H7 (cell line): ENCODE measurements at regions not wholly inside any gene's neighbourhood (a gene's known extent, or its start where the extent isn't known, plus 50 kb on each side); places are given as distances from the start of the nearest gene placed in this dataset.

Experiments
- DNase-seq: peaks from one replicate; pipeline ENCODE4 v3.0.0; 2012
- H3K27me3 ChIP-seq: 2 replicates; pipeline ENCODE4 v1.6.0; 2011; ENCODE audit warnings: mild to moderate bottlenecking, low read length; ENCODE audit not compliant: control insufficient read depth, insufficient read depth
- H3K36me3 ChIP-seq: replicated peaks from 2 replicates; pipeline ENCODE4 v1.5.1; 2011; ENCODE audit warnings: low read length; ENCODE audit not compliant: control insufficient read depth, insufficient read depth
- H3K4me3 ChIP-seq: 2 replicates; pipeline ENCODE4 v1.5.1; 2011; ENCODE audit warnings: low read depth, mild to moderate bottlenecking, control low read depth, low read length, moderate library complexity; ENCODE audit not compliant: insufficient read depth

DNA sequence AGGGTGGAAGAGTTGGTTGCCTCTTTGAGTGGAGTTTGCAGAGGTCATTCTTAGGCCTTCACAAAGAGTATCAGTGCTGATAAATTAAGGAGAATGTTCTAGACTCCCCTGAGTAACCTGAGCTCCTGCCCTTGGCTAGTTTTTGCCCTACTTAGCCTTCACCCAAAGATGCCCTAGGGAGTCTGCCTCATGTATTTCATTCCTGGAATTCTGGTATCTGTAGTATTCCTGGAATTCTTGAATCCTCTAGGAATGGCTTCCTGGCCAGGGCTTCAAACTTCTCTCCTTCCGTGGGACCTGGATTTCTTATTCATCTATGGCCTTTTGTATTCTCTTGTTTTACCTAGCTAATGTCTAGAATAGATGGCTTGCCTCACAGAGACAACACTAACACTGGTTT is 701.1 kb downstream of the NOVA1 start:
- no peaks in the 10 kb centered on the region for H3K36me3 ChIP-seq
- no peak for DNase-seq
- H3K27me3 ChIP-seq = no peaks in the 10 kb centered on the region
- H3K4me3 ChIP-seq = no peak overlapping the region

DNA sequence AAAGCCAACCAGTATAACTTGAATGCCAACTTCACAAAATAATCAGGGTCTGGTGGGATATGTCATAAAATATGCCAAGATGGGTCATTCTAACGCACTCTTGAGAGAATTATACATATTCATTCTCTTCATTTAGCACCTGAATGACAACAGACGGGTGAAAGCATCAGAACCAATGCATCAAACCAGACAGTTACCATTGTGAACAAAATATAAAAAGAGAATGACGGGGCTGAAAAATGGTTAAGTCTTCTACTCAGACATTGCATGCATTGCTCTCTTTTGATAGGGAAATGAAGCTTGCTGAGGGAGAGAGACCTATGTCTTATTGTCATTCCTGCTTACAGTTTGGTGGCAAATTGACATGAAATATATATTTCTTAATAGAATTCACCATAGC is 702.1 kb downstream of the NOVA1 start:
- no peaks in the 10 kb centered on the region for H3K27me3 ChIP-seq
- DNase-seq = no peak

DNA sequence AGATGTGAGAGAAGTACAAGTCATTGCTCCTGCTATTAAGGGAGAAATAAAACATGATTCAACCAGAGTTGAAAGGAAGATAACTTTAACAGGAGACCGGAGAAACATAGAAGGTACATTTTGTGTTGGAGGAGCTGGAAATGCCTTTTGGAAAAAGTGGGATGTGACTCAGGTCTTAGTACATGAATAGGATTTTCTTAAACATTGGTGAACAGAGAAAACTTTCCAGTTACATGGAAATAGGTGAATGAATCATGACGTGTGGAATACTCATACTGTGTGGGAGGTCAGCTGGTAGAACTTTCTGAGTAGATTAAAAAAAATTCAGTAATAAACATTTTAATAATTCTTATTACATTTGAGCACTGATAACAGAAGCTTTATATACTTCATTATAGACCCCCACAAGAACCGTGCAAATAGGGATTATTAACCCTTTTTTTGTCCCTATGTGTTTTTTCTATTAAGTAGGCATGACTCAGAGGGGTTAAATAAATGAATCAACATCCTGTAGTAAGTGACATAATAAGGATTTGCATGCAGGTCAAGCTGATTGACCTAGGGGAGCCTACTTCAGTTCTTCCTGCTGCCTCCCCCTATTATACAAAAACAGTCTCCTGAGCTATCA is 710.5 kb downstream of the NOVA1 start:
- DNase-seq = no peak

More for the DNA sequence above, 702.1 kb downstream of the NOVA1 start:
- H3K36me3 ChIP-seq = no peaks in the 10 kb centered on the region
- H3K4me3 ChIP-seq = no peak overlapping the region

DNA sequence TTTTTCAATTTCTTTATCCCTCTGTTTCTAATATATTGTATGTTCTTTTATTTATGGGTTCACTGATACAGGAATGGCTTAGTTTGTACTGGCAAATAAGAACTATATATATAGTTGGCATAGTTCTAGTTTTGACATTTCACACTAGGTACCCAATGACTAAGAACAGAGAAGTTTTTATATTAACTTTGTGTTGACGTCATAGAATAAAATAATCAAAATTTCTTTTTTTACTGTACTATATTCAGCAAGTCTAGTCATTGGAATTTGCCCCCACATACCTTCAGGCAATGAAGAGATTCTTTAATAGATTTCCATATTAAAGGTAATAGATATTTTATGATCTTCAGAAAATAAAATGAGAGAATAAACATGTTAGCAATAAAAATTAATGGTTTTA is 713.2 kb downstream of the NOVA1 start:
- no peak for DNase-seq
- Histone ChIP-seq H3K36me3 (no peaks in the 10 kb centered on the region), H3K27me3 (no peaks in the 10 kb centered on the region), H3K4me3 (no peak overlapping the region)

More for the DNA sequence above, 710.5 kb downstream of the NOVA1 start:
- no peak overlapping the region for H3K4me3 ChIP-seq
- H3K27me3 ChIP-seq = no peaks in the 10 kb centered on the region
- H3K36me3 ChIP-seq = no peaks in the 10 kb centered on the region

DNA sequence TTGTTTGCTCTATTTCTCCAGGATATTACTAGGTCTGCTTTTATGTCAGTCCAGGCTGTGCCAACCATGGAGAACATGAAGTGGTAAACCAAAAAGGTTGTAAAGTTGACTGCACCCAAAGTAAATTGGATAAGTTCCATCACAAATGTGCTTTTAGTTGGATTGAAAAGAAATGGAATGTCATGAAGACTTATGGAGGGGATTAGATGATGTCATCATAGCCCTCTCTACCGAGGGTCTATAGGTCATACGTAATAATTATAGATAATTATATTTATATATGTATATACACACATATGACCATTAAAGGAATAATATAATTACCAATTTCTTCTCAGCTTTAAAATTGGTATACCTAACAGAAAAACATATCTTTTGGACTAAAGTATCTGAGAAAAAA is 714.9 kb downstream of the NOVA1 start:
- no peak for DNase-seq
- no peaks in the 10 kb centered on the region for H3K36me3 ChIP-seq
- H3K4me3 ChIP-seq = no peak overlapping the region
- H3K27me3 ChIP-seq = no peaks in the 10 kb centered on the region

DNA sequence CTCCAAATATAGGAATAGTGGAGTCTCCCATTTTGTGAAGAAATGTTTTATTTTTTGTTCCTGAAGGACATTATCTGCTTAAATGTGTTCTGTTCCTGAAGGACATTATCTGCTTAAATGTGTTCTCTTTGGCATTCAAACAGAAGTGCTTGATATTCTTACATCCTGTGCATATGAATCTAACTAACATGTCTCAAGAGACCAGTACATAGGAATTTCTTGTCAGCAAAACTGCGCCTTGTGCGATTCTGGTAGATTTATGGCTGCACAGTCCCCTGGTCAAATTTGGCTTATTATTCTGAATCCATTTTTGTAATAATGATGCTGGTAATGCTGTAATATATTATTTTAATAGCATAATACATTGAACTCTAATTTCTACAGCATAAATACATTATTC is 722.4 kb downstream of the NOVA1 start:
- no peak overlapping the region for H3K4me3 ChIP-seq
- DNase-seq = no peak
- no peaks in the 10 kb centered on the region for H3K27me3 ChIP-seq
- no peaks in the 10 kb centered on the region for H3K36me3 ChIP-seq

DNA sequence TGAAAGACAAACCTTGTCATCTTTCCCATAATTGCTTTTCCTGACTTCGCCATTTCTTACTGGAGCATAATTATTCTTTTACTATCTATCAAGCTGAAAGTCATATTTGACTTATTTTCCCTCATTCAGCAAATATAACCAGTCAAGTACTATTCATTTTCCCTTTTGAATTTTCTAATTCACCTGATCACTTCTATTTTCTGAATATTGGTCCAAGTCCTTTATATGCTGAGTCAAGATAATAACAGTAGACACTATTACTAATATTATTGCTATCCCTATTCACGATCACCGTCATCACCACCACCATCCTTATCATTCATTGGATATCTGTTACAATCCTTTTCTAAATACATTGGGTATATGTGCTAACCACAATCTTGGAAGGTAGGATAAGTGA is 728.0 kb downstream of the NOVA1 start:
- Histone ChIP-seq H3K27me3 (no peaks in the 10 kb centered on the region), H3K4me3 (no peak overlapping the region), H3K36me3 (no peaks in the 10 kb centered on the region)
- DNase-seq = no peak

DNA sequence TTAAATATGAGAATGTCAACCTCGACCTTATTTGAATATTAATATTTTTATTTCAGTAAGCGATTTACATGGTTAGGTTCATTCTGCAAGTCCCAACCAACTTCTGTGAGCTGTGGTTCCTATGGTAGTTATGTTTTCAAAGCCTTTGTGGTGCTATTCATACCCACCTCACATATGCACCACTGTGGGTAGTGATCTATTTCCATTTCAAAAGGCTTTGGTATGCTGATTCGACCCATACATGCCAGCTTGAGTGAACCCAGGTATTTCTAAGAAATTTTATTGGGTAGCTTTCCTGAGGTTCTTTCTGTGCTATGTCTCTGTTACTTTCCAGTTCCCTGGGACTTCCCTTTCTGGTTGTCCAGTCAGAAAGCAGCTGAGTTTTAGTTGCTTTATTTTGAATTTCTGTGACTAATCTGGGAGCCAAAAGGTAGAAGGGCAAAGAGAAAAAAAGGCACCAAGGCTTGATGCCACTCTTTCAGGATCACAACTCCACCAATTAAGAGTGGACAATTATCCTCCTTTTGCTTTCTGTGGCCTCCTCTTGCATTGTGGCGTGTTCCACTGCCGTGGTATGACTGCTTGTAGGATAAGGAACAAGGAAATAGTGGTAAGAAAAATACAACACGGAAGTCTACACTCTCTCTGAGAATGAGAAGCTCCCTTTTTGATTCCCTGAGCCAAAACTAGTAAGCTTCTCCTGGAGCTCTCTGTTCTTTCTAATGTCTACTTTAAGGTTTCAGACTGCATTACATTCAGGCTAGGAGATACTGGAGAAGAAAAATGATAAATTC is 729.1 kb downstream of the NOVA1 start:
- Histone ChIP-seq H3K4me3 (no peak overlapping the region), H3K27me3 (no peaks in the 10 kb centered on the region), H3K36me3 (no peaks in the 10 kb centered on the region)
- DNase-seq = no peak

DNA sequence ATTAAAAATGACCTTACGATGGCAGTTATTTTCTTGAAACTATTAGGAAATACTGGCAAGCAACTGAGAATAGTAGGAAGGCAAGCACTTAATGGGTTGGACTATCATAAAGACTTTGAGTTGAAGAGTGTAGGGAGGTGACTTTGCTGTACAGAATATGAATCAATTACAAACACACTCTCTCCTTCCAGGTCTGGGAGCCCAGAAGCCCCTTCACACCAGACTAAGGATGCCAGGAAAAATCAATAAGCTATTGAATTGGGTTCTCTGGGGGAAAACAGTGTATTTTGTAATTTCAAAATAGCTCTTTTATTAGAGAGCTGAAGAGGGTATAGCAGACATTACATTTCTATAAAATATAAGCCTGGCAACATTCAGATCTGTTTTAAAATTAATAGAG is 736.4 kb downstream of the NOVA1 start:
- Histone ChIP-seq H3K4me3 (no peak overlapping the region), H3K27me3 (no peaks in the 10 kb centered on the region), H3K36me3 (no peaks in the 10 kb centered on the region)
- no peak for DNase-seq

DNA sequence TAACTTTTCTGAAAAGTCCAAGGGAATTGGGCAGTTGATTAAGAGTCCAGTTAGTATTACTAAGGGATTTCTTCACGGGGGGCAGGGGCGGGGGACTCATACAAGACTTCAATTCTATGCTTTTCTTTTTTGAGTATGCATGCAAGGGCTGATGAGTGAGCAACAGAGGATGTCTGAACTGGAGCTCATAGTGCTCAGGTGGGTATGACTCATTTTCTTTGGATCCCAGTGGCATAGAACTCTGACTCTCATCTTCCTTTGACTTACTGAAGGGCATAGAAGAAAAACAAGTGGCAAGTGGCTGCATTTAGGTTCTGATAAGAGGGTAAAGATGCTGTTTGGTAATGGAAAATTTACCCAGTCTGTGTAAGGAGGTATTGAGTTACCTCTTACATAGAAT is 749.2 kb downstream of the NOVA1 start:
- Histone ChIP-seq H3K27me3 (no peaks in the 10 kb centered on the region), H3K36me3 (no peaks in the 10 kb centered on the region), H3K4me3 (no peak overlapping the region)
- DNase-seq = no peak

DNA sequence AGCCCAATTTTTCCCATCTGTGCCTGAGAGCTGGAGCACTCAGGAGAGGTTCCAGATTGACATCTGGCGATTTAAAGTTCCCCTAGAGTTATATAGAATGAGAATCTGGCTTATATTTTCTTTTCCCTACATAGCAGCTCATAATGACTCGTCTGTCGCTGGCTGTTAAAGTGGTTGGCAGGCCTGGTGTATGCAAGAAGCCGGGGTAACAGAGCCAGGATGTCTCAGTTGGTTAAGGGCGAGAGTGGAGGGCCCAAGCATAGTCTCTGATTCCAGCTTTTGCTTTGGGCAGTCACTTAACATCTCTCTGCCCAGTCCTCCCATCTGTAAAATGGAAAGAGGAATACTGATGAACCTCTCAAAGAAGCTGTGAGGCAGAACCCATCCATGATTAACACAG is 751.6 kb downstream of the NOVA1 start:
- Histone ChIP-seq H3K36me3 (no peaks in the 10 kb centered on the region), H3K27me3 (no peaks in the 10 kb centered on the region), H3K4me3 (no peak overlapping the region)
- DNase-seq = no peak

DNA sequence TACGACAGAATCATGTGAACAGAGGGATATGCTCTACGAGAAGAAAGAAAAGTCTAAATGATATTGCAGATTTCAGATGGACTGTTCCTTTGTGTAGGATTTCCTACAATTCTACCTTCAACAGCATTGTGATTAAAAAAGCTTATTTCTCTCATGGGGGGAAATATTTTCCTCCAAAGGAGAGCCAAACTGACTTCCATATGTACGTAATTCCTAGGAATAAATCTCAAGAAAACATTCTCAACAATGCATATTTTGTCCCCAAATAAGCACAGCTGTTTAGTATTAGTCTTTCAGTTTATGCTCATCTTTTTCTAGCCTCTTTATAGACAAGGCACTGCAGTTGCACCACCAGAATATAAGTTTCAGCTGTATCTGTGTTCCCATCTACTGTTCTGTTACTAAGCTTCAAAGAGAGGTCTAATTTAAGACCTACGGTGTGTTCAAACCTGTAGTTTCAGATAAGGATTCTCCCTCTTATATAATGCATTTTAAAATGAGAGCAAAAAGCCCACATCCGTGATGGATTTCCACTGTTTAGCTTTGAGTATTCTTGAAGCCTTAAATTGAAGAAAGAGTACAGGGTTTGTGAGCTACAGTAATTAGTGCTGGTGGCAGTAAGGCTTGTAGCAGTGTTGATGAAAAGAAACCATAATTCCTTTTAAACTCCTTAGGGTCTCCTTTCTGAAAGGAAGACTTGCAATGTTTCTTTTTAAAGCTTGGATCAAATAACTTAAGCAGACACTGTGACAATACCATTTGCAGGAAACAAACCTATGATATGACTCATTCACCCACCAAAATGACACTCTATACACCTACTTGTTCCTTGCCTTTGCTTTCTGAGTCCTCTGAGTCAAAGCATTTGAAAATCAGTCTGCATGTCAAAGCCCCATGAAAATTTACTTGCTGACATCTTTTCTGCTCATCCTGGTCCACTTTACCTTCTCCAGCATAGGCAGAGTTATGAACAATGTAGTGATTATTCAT is 754.1 kb downstream of the NOVA1 start:
- H3K27me3 ChIP-seq = no peaks in the 10 kb centered on the region
- no peak for DNase-seq
- H3K36me3 ChIP-seq = no peaks in the 10 kb centered on the region
- no peak overlapping the region for H3K4me3 ChIP-seq

DNA sequence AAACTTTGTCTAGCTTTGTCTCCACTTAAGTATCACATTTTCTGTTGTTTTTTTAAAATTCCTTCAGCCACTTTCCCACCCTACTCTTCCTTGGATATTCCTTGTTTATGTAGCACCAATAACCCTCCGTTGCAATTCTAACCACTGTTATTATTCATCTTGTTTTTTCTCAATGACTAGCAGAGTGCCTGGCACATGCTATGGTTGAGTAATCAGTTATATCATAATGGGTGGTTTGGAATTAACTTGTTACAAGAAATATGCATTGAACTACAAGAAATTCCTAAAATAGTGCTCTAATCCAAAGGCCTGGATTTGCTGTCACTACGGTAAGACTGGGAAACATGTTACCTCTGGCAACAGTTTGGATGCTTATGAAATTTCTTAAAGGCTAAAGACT is 756.6 kb downstream of the NOVA1 start:
- no peak for DNase-seq
- no peaks in the 10 kb centered on the region for H3K36me3 ChIP-seq

DNA sequence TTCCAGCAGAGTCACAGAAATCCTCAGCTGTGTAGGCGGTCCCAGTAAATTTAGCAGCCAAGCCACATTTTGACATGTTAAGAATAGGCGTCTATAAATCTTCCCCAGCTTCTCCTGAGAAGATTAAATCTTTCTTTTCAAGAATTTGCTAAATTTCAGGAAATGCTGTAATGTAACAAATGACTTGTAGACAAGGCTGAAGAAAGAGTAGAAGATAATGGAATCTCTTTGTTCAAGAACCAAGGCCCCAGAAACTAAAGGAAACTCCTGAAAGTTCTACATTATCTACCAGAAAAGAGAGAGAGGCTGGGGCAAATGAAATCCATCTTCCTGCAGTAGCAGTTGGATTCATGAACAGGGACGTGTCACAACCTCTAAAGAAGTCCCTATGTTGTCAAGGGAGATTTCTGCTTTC is 760.3 kb downstream of the NOVA1 start:
- Histone ChIP-seq H3K36me3 (no peaks in the 10 kb centered on the region), H3K4me3 (no peak overlapping the region), H3K27me3 (no peaks in the 10 kb centered on the region)
- DNase-seq = no peak

More for the DNA sequence above, 756.6 kb downstream of the NOVA1 start:
- Histone ChIP-seq H3K4me3 (no peak overlapping the region), H3K27me3 (no peaks in the 10 kb centered on the region)
